HG03354 (cell line): ENCODE measurements at regions not wholly inside any gene's neighbourhood (a gene's known extent, or its start where the extent isn't known, plus 50 kb on each side); places are given as distances from the start of the nearest gene placed in this dataset.

Experiments
- ATAC-seq: cut with Tn5 transposase; IDR thresholded peaks from one replicate; pipeline ENCODE4 v1.9.1; 2021; ENCODE audit warnings: mild to moderate bottlenecking; ENCODE audit not compliant: unreplicated experiment, poor library complexity, severe bottlenecking

- no peak for ATAC-seq
Measured at GRCh38 chr1:105785021-105785420, 1271.5 kb upstream of the PRMT6 start.

- ATAC-seq, result peak; percentile 70
Measured at GRCh38 chr1:105793536-105794146, 1262.8 kb upstream of the PRMT6 start.

DNA sequence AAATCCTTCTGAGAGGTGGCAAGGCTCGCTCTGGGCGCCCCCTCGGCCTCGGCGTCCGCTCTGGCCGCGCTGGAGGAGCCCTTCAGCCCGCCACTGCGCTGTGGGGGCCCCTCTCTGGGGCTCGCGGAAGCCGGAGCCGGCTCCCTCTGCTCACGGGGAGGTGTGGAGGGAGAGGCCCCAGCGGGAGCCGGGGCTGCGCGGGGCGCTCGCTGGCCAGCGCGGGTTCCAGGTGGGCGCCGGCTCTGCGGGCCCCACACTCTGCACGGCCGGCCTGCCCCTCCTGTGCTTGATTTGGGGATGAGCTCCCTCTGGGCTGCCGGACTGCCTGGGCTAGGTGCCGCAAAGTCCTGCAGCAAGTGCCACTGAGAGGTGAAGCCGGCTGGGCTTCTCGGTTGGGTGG, 1260.7 kb upstream of the PRMT6 start:
- no peak for ATAC-seq

DNA sequence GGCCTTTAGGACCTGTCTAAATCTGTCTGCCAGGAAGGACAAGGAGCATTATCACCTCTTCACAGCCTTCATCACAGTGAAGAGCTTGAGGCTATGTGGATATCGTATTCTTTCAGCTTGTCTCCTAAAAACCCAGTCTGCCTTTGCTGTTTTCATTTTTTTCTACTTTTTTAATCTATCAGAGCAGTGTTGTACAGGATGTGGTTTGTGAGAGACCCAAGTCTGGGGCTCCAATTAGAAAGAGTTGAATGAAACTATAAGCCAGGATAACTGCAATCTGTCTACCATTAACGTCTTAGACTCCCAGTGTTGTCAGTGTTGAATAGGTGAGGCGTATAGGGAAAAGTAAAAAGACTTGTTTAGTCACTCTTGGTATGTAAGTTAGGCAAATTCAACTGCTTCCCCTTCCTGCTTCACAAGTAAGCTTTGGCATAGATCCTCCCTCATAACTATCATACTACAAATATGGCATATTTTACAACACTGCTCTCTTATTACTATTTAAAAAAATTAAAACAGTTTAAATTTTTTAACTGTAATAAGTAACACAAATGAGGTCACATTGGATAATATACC, 1225.8 kb upstream of the PRMT6 start:
- ATAC-seq, result no peak

DNA sequence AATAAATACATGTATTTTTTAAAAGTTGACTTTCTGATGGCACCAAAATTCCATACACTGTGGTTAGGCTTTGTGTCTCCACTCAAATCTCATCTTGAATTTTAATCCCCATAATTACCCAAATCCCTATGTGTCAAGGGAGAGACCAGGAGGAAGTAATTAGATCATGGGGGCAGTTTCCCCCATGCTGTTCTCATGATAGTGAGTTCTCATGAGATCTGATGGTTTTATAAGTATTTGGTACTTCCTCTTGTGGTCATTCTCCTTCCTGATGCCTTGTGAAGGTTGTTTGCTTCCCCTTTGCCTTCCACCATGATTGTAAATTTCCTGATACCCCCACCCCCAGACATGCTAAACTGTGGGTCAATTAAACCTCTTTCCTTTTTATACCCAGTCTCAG, 1218.4 kb upstream of the PRMT6 start:
- no peak for ATAC-seq

GRCh38 chr1:105865546-105865945, 1190.9 kb upstream of the PRMT6 start:
- ATAC-seq, result no peak

GRCh38 chr1:105872817-105873216, 1183.7 kb upstream of the PRMT6 start:
- no peak for ATAC-seq

DNA sequence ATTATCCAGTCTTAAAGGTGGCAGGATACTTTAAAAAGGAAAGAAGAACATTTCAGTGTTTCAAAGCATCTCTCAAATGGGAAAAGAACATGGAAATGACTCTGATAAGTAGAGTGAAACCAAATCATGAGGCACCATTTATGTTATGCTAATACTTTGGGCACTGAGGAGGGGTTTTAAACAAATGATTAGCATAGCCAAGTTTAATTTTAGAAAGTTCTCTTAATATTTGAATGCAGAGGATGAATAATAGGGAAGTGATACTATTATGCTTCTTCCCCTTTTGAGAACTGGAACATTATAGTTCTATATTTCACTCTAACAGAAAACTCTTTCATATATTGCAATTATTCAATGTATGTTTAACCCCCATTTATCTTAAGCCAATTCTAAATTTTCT, 1181.9 kb upstream of the PRMT6 start:
- peak; percentile 84 for ATAC-seq

- no peak for ATAC-seq
Measured at GRCh38 chr1:105886309-105886708, 1170.2 kb upstream of the PRMT6 start.

- ATAC-seq, result no peak
Measured at GRCh38 chr1:105891308-105891707, 1165.2 kb upstream of the PRMT6 start.

DNA sequence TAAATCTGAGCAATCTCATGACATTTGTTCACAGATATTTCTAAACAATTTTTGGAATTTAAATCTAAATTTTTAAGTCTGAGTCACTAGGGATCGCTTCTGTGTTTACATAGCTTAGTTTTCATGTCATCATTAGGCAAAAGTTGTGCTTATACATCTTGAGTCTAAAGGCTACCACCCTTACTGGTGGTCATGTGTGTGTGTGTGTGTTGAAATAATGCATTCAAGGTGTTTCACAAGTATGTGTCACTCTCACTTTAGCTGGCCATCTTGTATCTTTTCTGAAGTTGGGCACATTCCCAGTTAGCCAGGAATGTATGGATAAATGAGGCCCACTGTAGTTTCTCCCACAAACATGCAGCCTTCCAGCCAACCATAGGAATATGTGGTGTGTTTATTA, 1162.5 kb upstream of the PRMT6 start:
- no peak for ATAC-seq

- ATAC-seq, result no peak
Measured at GRCh38 chr1:105909811-105910210, 1146.7 kb upstream of the PRMT6 start.

- no peak for ATAC-seq
Measured at GRCh38 chr1:105914403-105914802, 1142.1 kb upstream of the PRMT6 start.

GRCh38 chr1:105934806-105935205, 1121.7 kb upstream of the PRMT6 start:
- ATAC-seq, result no peak

GRCh38 chr1:105964879-105965278, 1091.6 kb upstream of the PRMT6 start:
- ATAC-seq, result no peak

GRCh38 chr1:105997516-105997915, 1059.0 kb upstream of the PRMT6 start:
- ATAC-seq, result no peak

DNA sequence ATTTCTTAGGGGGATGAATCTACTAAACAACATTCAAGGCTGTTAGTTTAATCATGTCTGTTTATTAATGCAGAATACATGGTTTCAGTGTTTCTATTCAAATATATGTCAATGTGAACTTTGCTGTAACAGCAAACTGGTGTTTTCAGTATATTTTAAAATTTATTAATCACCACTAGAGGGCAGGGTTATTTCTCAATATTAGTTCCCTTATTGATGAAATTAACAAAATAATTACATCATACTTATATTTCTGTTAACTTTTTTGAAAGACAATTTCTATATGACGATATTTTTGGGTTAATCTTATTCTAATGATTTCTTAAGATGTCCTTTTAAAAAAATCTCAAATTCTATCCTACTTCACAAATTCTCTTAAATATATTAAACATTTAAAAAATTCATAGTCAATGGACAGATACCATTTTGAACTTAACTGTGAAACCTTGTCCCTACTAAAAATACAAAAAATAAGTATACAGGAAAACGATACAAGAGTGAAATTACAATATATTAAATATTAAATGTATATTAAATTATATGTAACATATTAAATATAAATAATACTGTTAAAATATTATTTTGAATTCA, 1034.1 kb upstream of the PRMT6 start:
- peak; percentile 59 for ATAC-seq

GRCh38 chr1:106027871-106028270, 1028.6 kb upstream of the PRMT6 start:
- ATAC-seq, result no peak

DNA sequence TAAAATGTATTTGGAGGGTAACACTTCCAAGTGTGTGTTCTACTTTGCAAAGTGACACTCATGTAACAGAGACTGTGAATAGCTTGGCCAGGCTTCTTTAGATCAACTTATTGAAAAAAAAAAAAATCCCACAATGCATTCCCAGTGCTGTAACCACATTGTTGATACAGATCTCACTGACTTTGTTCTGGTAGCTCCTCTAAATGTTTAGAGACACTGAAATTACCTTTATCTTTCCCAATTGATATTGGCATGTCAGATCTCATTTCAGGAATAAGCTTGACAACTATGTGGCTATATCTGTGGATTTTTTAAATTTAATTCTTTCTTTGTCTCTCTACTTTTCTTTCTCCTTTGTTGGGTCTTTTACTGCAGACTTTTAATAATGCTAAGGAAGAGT, 1018.9 kb upstream of the PRMT6 start:
- ATAC-seq, result no peak

GRCh38 chr1:106038260-106038659, 1018.2 kb upstream of the PRMT6 start:
- no peak for ATAC-seq

GRCh38 chr1:106043971-106044370, 1012.5 kb upstream of the PRMT6 start:
- no peak for ATAC-seq

DNA sequence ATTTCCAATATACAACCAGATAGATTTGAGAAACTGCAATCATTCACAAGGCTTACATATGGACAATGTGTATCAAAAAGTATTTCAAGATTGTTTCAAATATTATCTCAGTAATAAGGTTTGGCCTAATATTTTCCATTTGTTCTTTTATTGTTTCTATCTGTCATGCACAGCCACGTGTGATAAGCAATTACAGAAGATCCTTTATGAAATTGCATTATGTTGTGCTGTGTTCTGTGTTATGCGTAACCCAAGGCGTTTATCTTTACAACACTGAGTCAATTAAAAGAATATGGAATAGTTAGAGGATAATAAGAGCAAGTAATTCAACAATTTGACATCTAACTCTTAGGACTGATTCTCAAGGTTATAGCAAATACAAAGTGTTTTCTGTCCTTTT, 1009.3 kb upstream of the PRMT6 start:
- no peak for ATAC-seq
